ENCODE measurements at regions not wholly inside any gene's neighbourhood (a gene's known extent, or its start where the extent isn't known, plus 50 kb on each side); places are given as distances from the start of the nearest gene placed in this dataset.

DNA sequence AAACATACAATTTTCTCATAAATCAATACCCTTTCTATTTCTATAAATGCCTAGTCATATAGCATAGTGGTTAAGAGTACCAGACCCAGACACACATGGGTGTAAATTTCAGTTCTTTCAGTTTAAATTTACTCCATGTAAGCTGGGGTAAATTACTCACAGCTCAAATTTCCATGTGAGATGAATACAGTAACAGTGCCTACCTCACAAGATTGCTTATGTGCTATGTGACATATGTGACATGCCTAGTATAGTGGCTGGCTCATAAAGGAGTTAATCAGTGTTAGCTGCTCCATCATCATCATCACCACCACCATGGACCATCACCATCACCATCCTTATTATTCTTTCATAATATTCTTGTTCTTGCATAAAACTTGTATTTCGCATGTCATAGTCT lies 61.6 kb upstream of the CD302 start:
- H3K36me3 ChIP-seq = peaks cover 3 to 86% (median 18%) of the 10 kb centered on the region in 6 donors
- intact Hi-C loops (cut with DNase I; ENCODE audit: low total_unique reads) = no loop called here
- no peaks in the 10 kb centered on the region for H3K27me3 ChIP-seq (replicated peaks in 1 of 7)
- DNase-seq = no peak
- H3K4me3 ChIP-seq = no peak overlapping the region
- peaks cover 0 to 20% (median 0%) of the 10 kb centered on the region in 6 donors for H3K4me1 ChIP-seq
- H3K9me3 ChIP-seq = no peaks in the 10 kb centered on the region
- peak overlapping the region in 4 of 8 donors; percentile 39 to 80 (median 70) for H3K27ac ChIP-seq
- TF ChIP-seq, protein P1, sequence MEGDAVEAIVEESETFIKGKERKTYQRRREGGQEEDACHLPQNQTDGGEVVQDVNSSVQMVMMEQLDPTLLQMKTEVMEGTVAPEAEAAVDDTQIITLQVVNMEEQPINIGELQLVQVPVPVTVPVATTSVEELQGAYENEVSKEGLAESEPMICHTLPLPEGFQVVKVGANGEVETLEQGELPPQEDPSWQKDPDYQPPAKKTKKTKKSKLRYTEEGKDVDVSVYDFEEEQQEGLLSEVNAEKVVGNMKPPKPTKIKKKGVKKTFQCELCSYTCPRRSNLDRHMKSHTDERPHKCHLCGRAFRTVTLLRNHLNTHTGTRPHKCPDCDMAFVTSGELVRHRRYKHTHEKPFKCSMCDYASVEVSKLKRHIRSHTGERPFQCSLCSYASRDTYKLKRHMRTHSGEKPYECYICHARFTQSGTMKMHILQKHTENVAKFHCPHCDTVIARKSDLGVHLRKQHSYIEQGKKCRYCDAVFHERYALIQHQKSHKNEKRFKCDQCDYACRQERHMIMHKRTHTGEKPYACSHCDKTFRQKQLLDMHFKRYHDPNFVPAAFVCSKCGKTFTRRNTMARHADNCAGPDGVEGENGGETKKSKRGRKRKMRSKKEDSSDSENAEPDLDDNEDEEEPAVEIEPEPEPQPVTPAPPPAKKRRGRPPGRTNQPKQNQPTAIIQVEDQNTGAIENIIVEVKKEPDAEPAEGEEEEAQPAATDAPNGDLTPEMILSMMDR (IDR thresholded peaks at IDR 0.05 in 8 of 11, conservative IDR thresholded peaks at IDR 0.05 in 3 of 11) = no peak
- TF ChIP-seq POLR2A (IDR thresholded peaks at IDR 0.05) = no peak
- 63 to 91% (median 78%) methylated on average over 1 of the region's 1 CpG for WGBS, 5 donors

GRCh38 chr2:159856760-159857159 lies 58.8 kb upstream of the CD302 start:
- peaks cover 0 to 20% (median 0%) of the 10 kb centered on the region in 6 donors for H3K4me1 ChIP-seq
- H3K27me3 ChIP-seq (replicated peaks in 1 of 7) = no peaks in the 10 kb centered on the region
- TF ChIP-seq, protein P1 (IDR thresholded peaks at IDR 0.05 in 8 of 11, conservative IDR thresholded peaks at IDR 0.05 in 3 of 11) = no peak
- TF ChIP-seq POLR2A (IDR thresholded peaks at IDR 0.05) (no peak), POLR2AphosphoS5 (IDR thresholded peaks at IDR 0.05) (no peak)
- no peak for DNase-seq
- WGBS, 5 donors = 38 to 80% (median 73%) methylated on average over 2 of the region's 2 CpGs
- H3K9me3 ChIP-seq = no peaks in the 10 kb centered on the region
- H3K4me3 ChIP-seq = no peak overlapping the region
- intact Hi-C loops (cut with DNase I; ENCODE audit: low total_unique reads) = no loop called here
- H3K27ac ChIP-seq = no peak overlapping the region
- H3K36me3 ChIP-seq = peaks cover 0 to 91% (median 31%) of the 10 kb centered on the region in 6 donors

- WGBS, 5 donors = 64 to 82% (median 75%) methylated on average over 5 of the region's 5 CpGs
- Histone ChIP-seq H3K36me3 (peaks cover 0 to 95% (median 38%) of the 10 kb centered on the region in 6 donors), H3K9me3 (no peaks in the 10 kb centered on the region), H3K27me3 (replicated peaks in 1 of 7) (no peaks in the 10 kb centered on the region), H3K4me1 (peaks cover 0 to 14% (median 0%) of the 10 kb centered on the region in 6 donors), H3K27ac (peak overlapping the region in 5 of 8 donors; percentile 1 to 80 (median 31)), H3K4me3 (peak overlapping the region in 1 of 8 donors; percentile 10)
- DNase-seq = peak; percentile 75
- intact Hi-C loops (cut with DNase I; ENCODE audit: low total_unique reads) = no loop called here
- TF ChIP-seq, protein P1 (IDR thresholded peaks at IDR 0.05 in 8 of 11, conservative IDR thresholded peaks at IDR 0.05 in 3 of 11) = no peak
- TF ChIP-seq POLR2A (IDR thresholded peaks at IDR 0.05) (no peak), POLR2AphosphoS5 (IDR thresholded peaks at IDR 0.05) (no peak)
Measured at GRCh38 chr2:159855557-159856061, 57.6 kb upstream of the CD302 start.

GRCh38 chr2:159855143-159855542 lies 57.1 kb upstream of the CD302 start:
- Histone ChIP-seq H3K4me3 (peak overlapping the region in 1 of 8 donors; percentile 10), H3K36me3 (peaks cover 0 to 94% (median 38%) of the 10 kb centered on the region in 6 donors), H3K9me3 (no peaks in the 10 kb centered on the region), H3K27me3 (replicated peaks in 1 of 7) (no peaks in the 10 kb centered on the region), H3K27ac (peak overlapping the region in 5 of 8 donors; percentile 5 to 80 (median 31)), H3K4me1 (peaks cover 0 to 12% (median 0%) of the 10 kb centered on the region in 6 donors)
- intact Hi-C loops (cut with DNase I; ENCODE audit: low total_unique reads) = no loop called here
- TF ChIP-seq POLR2AphosphoS5 (IDR thresholded peaks at IDR 0.05) (no peak), POLR2A (IDR thresholded peaks at IDR 0.05) (no peak)
- TF ChIP-seq, protein P1 (IDR thresholded peaks at IDR 0.05 in 8 of 11, conservative IDR thresholded peaks at IDR 0.05 in 3 of 11) = no peak
- 64 to 74% (median 69%) methylated on average over 3 of the region's 3 CpGs for WGBS, 5 donors
- DNase-seq = no peak

Data from spleen (tissue), 11 donors.